ENCODE measurements at regions not wholly inside any gene's neighbourhood (a gene's known extent, or its start where the extent isn't known, plus 50 kb on each side); places are given as distances from the start of the nearest gene placed in this dataset.
A peak's percentile ranks its signal among the peaks of the same experiment; 100 is the strongest.

- H3K9me1 ChIP-seq (replicated peaks; ENCODE audit: control insufficient read depth, extremely low read depth, insufficient read depth, low read length) = no peaks in the 10 kb centered on the region
- peak overlapping the region; percentile 56 for H2AFZ ChIP-seq (ENCODE audit: low read depth, low read length)
- no peak for TF ChIP-seq POLR2A (IDR thresholded peaks at IDR 0.05; ENCODE audit: low read depth, low read length)
- TF ChIP-seq JUN (IDR thresholded peaks at IDR 0.05; ENCODE audit: borderline replicate concordance, insufficient read depth, insufficient read length, low read depth) = peak; percentile 56
- TF ChIP-seq FOS (IDR thresholded peaks at IDR 0.05; ENCODE audit: borderline replicate concordance, insufficient read depth, low read length) = peak; percentile 88
- TF ChIP-seq MYC (IDR thresholded peaks at IDR 0.05; ENCODE audit: low read depth, low read length) = no peak
- TF ChIP-seq EZH2 (IDR thresholded peaks at IDR 0.05; ENCODE audit: borderline replicate concordance, low read depth, low read length, severe bottlenecking) = no peak
- no peak overlapping the region for H3K9ac ChIP-seq (replicated peaks; ENCODE audit: extremely low read depth, insufficient read depth, low read length)
- peak; percentile 85 for FAIRE-seq
- no peak overlapping the region for H3K4me3 ChIP-seq (replicated peaks in 1 of 3; ENCODE audit: insufficient read depth in 1 of 3, low read depth in 1 of 3, low read length in 3 of 3)
- no peaks in the 10 kb centered on the region for H3K79me2 ChIP-seq (ENCODE audit: control insufficient read depth, insufficient read depth, low read length)
- CTCF ChIA-PET = interaction anchor here (1.0 to 1.9 kb wide), 4 partner anchors 11 to 429 kb away, joined by 3 to 6 read pairs (median 4); partner anchors contain the start of gene PDGFC
- H3K27ac ChIP-seq (ENCODE audit: insufficient read depth, low read depth, low read length) = no peak overlapping the region
- POLR2A ChIA-PET = no interaction called here
- no peaks in the 10 kb centered on the region for H3K36me3 ChIP-seq (ENCODE audit: control insufficient read depth in 2 of 2, extremely low read depth in 1 of 2, insufficient read depth in 2 of 2, low read length in 2 of 2)
- H3K9me3 ChIP-seq (replicated peaks; ENCODE audit: control insufficient read depth, insufficient read depth, low read length) = no peaks in the 10 kb centered on the region
- DNase-seq (ENCODE audit: low read depth, low spot score) = peak; percentile 68
- peak overlapping the region; percentile 42 for H3K4me2 ChIP-seq (ENCODE audit: insufficient read depth, low read length)
- H4K20me1 ChIP-seq (replicated peaks; ENCODE audit: control insufficient read depth, extremely low read depth, insufficient read depth, low read length) = no peaks in the 10 kb centered on the region
- dilution Hi-C loops (cut with MboI; ENCODE audit: extremely low pct_ligation_motif_present, low sequenced_read_pairs) (no loop called here), intact Hi-C loops (cut with micrococcal nuclease) (no loop called here)
- no peaks in the 10 kb centered on the region for H3K27me3 ChIP-seq (ENCODE audit: control insufficient read depth in 2 of 2, insufficient read depth in 2 of 2, low read length in 2 of 2)
- BruUV-seq (replicated peaks) = no TSS peak
- peaks cover 12% of the 10 kb centered on the region for H3K4me1 ChIP-seq (ENCODE audit: control insufficient read depth, extremely low read depth, insufficient read depth, low read length)
These were observed 424.2 kb downstream of the PDGFC start for GRCh38 chr4:156547439-156547838.

DNA sequence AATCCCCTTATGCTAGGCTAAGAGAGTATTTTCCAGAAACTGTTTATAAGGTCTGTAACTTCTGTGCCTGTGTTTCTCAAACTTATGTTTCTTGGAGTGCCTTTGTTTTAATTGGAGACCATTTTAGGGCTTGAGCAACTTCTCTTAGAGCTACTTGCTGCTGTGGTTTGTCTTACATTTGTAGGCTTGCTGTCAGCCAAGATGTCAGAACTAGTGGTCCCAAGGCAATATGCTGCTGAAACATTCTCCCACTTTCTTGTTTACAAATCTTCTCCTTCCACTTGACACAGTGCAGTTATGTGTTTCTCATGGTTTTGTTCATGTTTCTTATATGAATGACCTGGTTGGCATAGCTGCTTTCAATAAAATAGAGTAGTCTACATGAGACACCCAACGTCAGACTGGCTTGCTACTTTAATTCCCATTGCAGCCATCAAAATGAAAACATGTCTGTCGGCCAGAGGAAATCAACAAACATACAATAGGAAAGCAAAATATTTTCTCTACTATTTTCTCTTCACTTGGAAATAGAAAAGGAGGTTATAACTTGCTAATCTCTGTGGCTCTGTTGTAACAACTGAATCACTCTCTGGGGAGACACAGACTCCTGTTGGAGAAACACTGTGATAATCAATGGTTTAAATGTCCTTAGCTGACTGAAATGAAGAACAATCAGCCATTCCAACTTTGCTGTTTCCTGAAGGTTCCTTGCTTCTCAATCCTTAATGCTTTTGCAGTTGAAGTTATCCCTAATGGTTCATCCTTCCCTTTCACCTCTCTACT is 426.4 kb downstream of the PDGFC start:
- BruUV-seq (replicated peaks) = no TSS peak
- Histone ChIP-seq H3K9me1 (replicated peaks; ENCODE audit: control insufficient read depth, extremely low read depth, insufficient read depth, low read length) (no peaks in the 10 kb centered on the region), H3K9ac (replicated peaks; ENCODE audit: extremely low read depth, insufficient read depth, low read length) (no peak overlapping the region), H3K4me3 (replicated peaks in 1 of 3; ENCODE audit: insufficient read depth in 1 of 3, low read depth in 1 of 3, low read length in 3 of 3) (no peak overlapping the region), H3K27ac (ENCODE audit: insufficient read depth, low read depth, low read length) (no peak overlapping the region), H3K9me3 (replicated peaks; ENCODE audit: control insufficient read depth, insufficient read depth, low read length) (no peaks in the 10 kb centered on the region), H3K79me2 (ENCODE audit: control insufficient read depth, insufficient read depth, low read length) (no peaks in the 10 kb centered on the region), H2AFZ (ENCODE audit: low read depth, low read length) (peak overlapping the region; percentile 9), H3K4me2 (ENCODE audit: insufficient read depth, low read length) (no peak overlapping the region), H4K20me1 (replicated peaks; ENCODE audit: control insufficient read depth, extremely low read depth, insufficient read depth, low read length) (no peaks in the 10 kb centered on the region), H3K36me3 (ENCODE audit: control insufficient read depth in 2 of 2, extremely low read depth in 1 of 2, insufficient read depth in 2 of 2, low read length in 2 of 2) (no peaks in the 10 kb centered on the region), H3K27me3 (ENCODE audit: control insufficient read depth in 2 of 2, insufficient read depth in 2 of 2, low read length in 2 of 2) (no peaks in the 10 kb centered on the region), H3K4me1 (ENCODE audit: control insufficient read depth, extremely low read depth, insufficient read depth, low read length) (peaks cover 15% of the 10 kb centered on the region)
- no peak for TF ChIP-seq MAX (IDR thresholded peaks at IDR 0.05; ENCODE audit: insufficient read depth, insufficient read length)
- no peak for TF ChIP-seq FOS (IDR thresholded peaks at IDR 0.05; ENCODE audit: borderline replicate concordance, insufficient read depth, low read length)
- TF ChIP-seq POLR2AphosphoS5 (IDR thresholded peaks at IDR 0.05; ENCODE audit: insufficient read depth, low read depth, low read length) = no peak
- TF ChIP-seq EZH2 (IDR thresholded peaks at IDR 0.05; ENCODE audit: borderline replicate concordance, low read depth, low read length, severe bottlenecking) = no peak
- TF ChIP-seq JUN (IDR thresholded peaks at IDR 0.05; ENCODE audit: borderline replicate concordance, insufficient read depth, insufficient read length, low read depth) = no peak
- TF ChIP-seq POLR2A (IDR thresholded peaks at IDR 0.05; ENCODE audit: low read depth, low read length) = no peak
- FAIRE-seq = no peak
- dilution Hi-C loops (cut with MboI; ENCODE audit: extremely low pct_ligation_motif_present, low sequenced_read_pairs) = no loop called here
- intact Hi-C loops (cut with micrococcal nuclease) = no loop called here
- CTCF ChIA-PET = interaction anchor here (1.6 kb wide), 1 partner anchor 9 kb away, joined by 6 read pairs; no protein-coding TSS in a partner anchor
- peak; percentile 17 for DNase-seq (ENCODE audit: low read depth, low spot score)
- POLR2A ChIA-PET = no interaction called here

Measured in endothelial cell of umbilical vein (primary cell).